Astrocyte (in vitro differentiated cells and primary cell): ENCODE measurements at regions not wholly inside any gene's neighbourhood (a gene's known extent, or its start where the extent isn't known, plus 50 kb on each side); places are given as distances from the start of the nearest gene placed in this dataset.

ENCODE experiments used
- EZH2 ChIP-seq: IDR thresholded peaks from 2 replicates; pipeline ENCODE4 v1.6.1; 2012; ENCODE audit warnings: mild to moderate bottlenecking, low read length, inconsistent platforms; ENCODE audit not compliant: insufficient read depth
- TF ChIP-seq, protein P1 (sequence below): IDR thresholded peaks from 2 replicates; pipeline ENCODE4 v1.5.1; 2011; ENCODE audit warnings: low read depth, mild to moderate bottlenecking, inconsistent platforms, low read length, moderate library complexity; ENCODE audit not compliant: insufficient read depth

DNA sequence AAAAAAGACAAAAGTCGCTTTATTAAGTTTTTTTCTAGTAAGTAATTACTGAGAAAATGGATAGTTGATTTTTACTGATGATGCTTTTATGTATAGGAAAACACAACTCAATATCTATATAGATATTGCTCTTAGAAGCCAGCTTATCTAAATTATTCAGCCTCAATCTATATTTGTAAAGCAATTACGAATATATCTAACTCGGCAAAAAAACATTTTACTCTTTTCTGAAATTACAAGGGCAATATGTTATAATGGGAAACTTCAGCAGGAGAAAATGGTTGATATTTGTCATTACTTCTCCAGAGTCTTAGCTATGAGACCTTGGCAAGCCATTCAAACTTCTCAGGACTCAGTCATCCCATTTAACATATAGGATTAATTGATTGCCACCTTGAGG is 228.5 kb downstream of the SLC7A11 start:
- TF ChIP-seq, protein P1, sequence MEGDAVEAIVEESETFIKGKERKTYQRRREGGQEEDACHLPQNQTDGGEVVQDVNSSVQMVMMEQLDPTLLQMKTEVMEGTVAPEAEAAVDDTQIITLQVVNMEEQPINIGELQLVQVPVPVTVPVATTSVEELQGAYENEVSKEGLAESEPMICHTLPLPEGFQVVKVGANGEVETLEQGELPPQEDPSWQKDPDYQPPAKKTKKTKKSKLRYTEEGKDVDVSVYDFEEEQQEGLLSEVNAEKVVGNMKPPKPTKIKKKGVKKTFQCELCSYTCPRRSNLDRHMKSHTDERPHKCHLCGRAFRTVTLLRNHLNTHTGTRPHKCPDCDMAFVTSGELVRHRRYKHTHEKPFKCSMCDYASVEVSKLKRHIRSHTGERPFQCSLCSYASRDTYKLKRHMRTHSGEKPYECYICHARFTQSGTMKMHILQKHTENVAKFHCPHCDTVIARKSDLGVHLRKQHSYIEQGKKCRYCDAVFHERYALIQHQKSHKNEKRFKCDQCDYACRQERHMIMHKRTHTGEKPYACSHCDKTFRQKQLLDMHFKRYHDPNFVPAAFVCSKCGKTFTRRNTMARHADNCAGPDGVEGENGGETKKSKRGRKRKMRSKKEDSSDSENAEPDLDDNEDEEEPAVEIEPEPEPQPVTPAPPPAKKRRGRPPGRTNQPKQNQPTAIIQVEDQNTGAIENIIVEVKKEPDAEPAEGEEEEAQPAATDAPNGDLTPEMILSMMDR: no peak
- no peak for TF ChIP-seq EZH2
